Prostate gland (tissue), 2 donors: ENCODE measurements at regions not wholly inside any gene's neighbourhood (a gene's known extent, or its start where the extent isn't known, plus 50 kb on each side); places are given as distances from the start of the nearest gene placed in this dataset.

Experiments
- DNase-seq: peaks from one replicate; pipeline ENCODE4 v3.0.0-alpha.2; 2019; ENCODE audit warnings: low spot score
- H3K27ac ChIP-seq, 2 donors: fragments of 200-600 bp; sonication (generic); 2 replicates each; pipeline ENCODE4 v1.5.1; 2017 to 2019
- H3K27me3 ChIP-seq: fragments of 200-600 bp; sonication (generic); replicated peaks from 2 replicates; pipeline ENCODE4 v1.5.1; 2019; ENCODE audit not compliant: insufficient read depth
- H3K36me3 ChIP-seq, 2 donors: fragments of 200-600 bp; sonication (generic); 1 replicate in 1 of 2; 2 replicates in 1 of 2; pipeline versions ENCODE4 v1.5.1 to v1.8.1; 2017 to 2019
- H3K4me1 ChIP-seq: fragments of 200-600 bp; sonication (generic); replicated peaks from 2 replicates; pipeline ENCODE4 v1.5.1; 2019
- H3K4me3 ChIP-seq, 2 donors: fragments of 200-600 bp; sonication (generic); 2 replicates each; pipeline ENCODE4 v1.5.1; 2017 to 2019
- H3K9me3 ChIP-seq: fragments of 200-600 bp; sonication (generic); 2 replicates; pipeline ENCODE4 v1.5.1; 2017
- CTCF ChIP-seq, 4 experiments: fragments of 200-600 bp in 2 of 4; fragments of 450-650 bp in 2 of 4; sonication (generic) in 2 of 4; IDR thresholded peaks; 1 replicate in 3 of 4; 2 replicates in 1 of 4; pipeline ENCODE4 v1.5.1; 2016 to 2019; ENCODE audit warnings: antibody characterized with exemption in 4 of 4, mild to moderate bottlenecking in 2 of 4, moderate library complexity in 2 of 4
- POLR2A ChIP-seq: fragments of 450-650 bp; IDR thresholded peaks from one replicate; pipeline ENCODE4 v1.6.1; 2016; ENCODE audit warnings: antibody characterized with exemption, mild to moderate bottlenecking
- POLR2AphosphoS5 ChIP-seq: sonication (generic); formaldehyde crosslinking; IDR thresholded peaks from one replicate; pipeline ENCODE4 v1.6.1; 2017; ENCODE audit warnings: antibody characterized with exemption
- WGBS: methylation state at CpG from one replicate; pipeline ENCODE4 v1.1.5; 2018; 5-methylcytosine and 5-hydroxymethylcytosine counted together
- intact Hi-C: fragments of 100-400 bp; cut with DNase I; formaldehyde crosslinking; loops from one replicate; pipeline ENCODE4 v1.14.2; 2022

DNA sequence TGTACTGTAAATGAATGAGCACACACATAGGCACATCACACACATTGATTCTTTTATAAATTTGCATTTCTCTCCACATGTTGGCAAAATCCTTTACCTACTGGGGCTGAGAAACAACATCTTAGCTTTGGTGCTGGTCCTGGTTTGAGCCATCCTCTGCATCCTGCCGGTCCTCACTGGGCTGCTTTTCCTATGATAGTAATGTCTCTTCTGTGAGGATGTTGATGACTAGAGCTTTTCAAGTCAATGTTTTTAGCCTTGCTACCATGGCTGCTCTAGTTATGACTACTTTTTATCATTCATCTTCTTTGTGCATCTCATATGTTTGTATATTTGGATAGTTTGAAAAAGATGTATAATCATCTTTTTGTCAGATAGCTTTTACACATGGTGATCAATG, 280.4 kb upstream of the CD180 start:
- intact Hi-C loops = no loop called here
- WGBS = 100% methylated on average over 1 of the region's 1 CpG
- Histone ChIP-seq H3K4me1 (no peaks in the 10 kb centered on the region), H3K4me3 (no peak overlapping the region), H3K27me3 (no peaks in the 10 kb centered on the region), H3K27ac (no peak overlapping the region), H3K9me3 (no peaks in the 10 kb centered on the region), H3K36me3 (no peaks in the 10 kb centered on the region)
- no peak for DNase-seq
- no peak for TF ChIP-seq POLR2AphosphoS5
- TF ChIP-seq CTCF (IDR thresholded peaks at IDR 0.05) = no peak
- no peak for TF ChIP-seq POLR2A

- Histone ChIP-seq H3K9me3 (no peaks in the 10 kb centered on the region), H3K27me3 (no peaks in the 10 kb centered on the region), H3K36me3 (no peaks in the 10 kb centered on the region), H3K27ac (no peak overlapping the region), H3K4me3 (no peak overlapping the region), H3K4me1 (no peaks in the 10 kb centered on the region)
- no peak for DNase-seq
- 49% methylated on average over 3 of the region's 3 CpGs for WGBS
- intact Hi-C loops = no loop called here
- TF ChIP-seq POLR2A (no peak), CTCF (IDR thresholded peaks at IDR 0.05) (no peak)
These were observed 279.9 kb upstream of the CD180 start for GRCh38 chr5:67476531-67476930.

- WGBS = 62% methylated on average over 6 of the region's 6 CpGs
- DNase-seq = no peak
- no peaks in the 10 kb centered on the region for H3K36me3 ChIP-seq
- H3K27ac ChIP-seq = peak overlapping the region in 1 of 2 donors; percentile 1
- intact Hi-C loops = no loop called here
- no peaks in the 10 kb centered on the region for H3K4me1 ChIP-seq
- no peaks in the 10 kb centered on the region for H3K9me3 ChIP-seq
- TF ChIP-seq POLR2A (no peak), CTCF (IDR thresholded peaks at IDR 0.05) (no peak), POLR2AphosphoS5 (no peak)
- H3K4me3 ChIP-seq = no peak overlapping the region
- H3K27me3 ChIP-seq = no peaks in the 10 kb centered on the region
These were observed 278.9 kb upstream of the CD180 start for GRCh38 chr5:67475489-67475888.

- DNase-seq = no peak
- TF ChIP-seq POLR2A = no peak
- no peak for TF ChIP-seq POLR2AphosphoS5
- no peak for TF ChIP-seq CTCF (IDR thresholded peaks at IDR 0.05)
- H3K4me3 ChIP-seq = no peak overlapping the region
- H3K9me3 ChIP-seq = no peaks in the 10 kb centered on the region
- no peak overlapping the region for H3K27ac ChIP-seq
- H3K36me3 ChIP-seq = no peaks in the 10 kb centered on the region
- intact Hi-C loops = no loop called here
- no peaks in the 10 kb centered on the region for H3K27me3 ChIP-seq
- no peaks in the 10 kb centered on the region for H3K4me1 ChIP-seq
- 94% methylated on average over 8 of the region's 8 CpGs for WGBS
These were observed 278.1 kb upstream of the CD180 start for GRCh38 chr5:67474597-67475238.

DNA sequence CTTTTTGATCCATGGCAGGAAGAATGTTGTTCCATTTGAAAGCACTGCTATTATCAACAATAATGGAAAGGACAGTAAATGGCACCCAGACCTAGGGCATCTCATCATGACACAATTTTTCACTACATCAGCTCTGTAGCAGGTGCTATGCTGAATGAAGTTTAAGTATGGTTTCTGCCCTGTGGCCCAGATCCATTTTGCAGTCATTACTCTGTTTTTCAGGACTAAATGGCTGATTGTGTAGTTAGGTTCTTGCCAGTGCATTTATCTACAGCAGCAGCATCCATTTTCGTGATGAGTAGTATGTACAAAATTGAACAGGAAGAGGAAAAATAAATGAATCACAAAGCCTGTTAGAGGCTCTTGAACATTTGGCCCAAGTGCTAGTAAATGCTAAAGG, 270.5 kb upstream of the CD180 start:
- intact Hi-C loops = no loop called here
- H3K9me3 ChIP-seq = no peaks in the 10 kb centered on the region
- H3K27ac ChIP-seq = no peak overlapping the region
- H3K27me3 ChIP-seq = no peaks in the 10 kb centered on the region
- H3K4me1 ChIP-seq = no peaks in the 10 kb centered on the region
- 80% methylated on average over 1 of the region's 1 CpG for WGBS
- no peaks in the 10 kb centered on the region for H3K36me3 ChIP-seq
- DNase-seq = no peak
- TF ChIP-seq CTCF (IDR thresholded peaks at IDR 0.05) (no peak), POLR2AphosphoS5 (no peak), POLR2A (no peak)
- H3K4me3 ChIP-seq = no peak overlapping the region
